Right atrium auricular region (tissue), 2 donors: ENCODE measurements at regions not wholly inside any gene's neighbourhood (a gene's known extent, or its start where the extent isn't known, plus 50 kb on each side); places are given as distances from the start of the nearest gene placed in this dataset.

Experiments used
- DNase-seq: peaks from one replicate; pipeline ENCODE4 v3.0.0-alpha.2; 2019; ENCODE audit warnings: low spot score
- H3K27ac ChIP-seq, 2 donors: fragments of 200-600 bp; sonication (generic); 1 replicate in 1 of 2; 2 replicates in 1 of 2; pipeline ENCODE4 v1.5.1; 2016 to 2019
- H3K27me3 ChIP-seq, 2 donors: fragments of 200-600 bp; sonication (generic); one replicate each; pipeline versions ENCODE4 v1.5.1 to v1.6.0; 2017 to 2019
- H3K36me3 ChIP-seq: fragments of 200-600 bp; sonication (generic); one replicate; pipeline ENCODE4 v1.5.1; 2016
- H3K4me1 ChIP-seq, 2 donors: fragments of 200-600 bp; sonication (generic); one replicate each; pipeline versions ENCODE4 v1.5.1 to v1.6.0; 2017 to 2019
- H3K4me3 ChIP-seq, 2 donors: fragments of 200-600 bp; sonication (generic); 1 replicate in 1 of 2; 2 replicates in 1 of 2; pipeline ENCODE4 v1.5.1; 2017 to 2019; ENCODE audit warnings: mild to moderate bottlenecking in 1 of 2, moderate library complexity in 1 of 2
- H3K9me3 ChIP-seq, 2 donors: fragments of 200-600 bp; sonication (generic); one replicate each; pipeline ENCODE4 v1.5.1; 2019
- CTCF ChIP-seq, 2 donors: fragments of 200-600 bp; sonication (generic); IDR thresholded peaks; one replicate each; pipeline ENCODE4 v1.5.1; 2019; ENCODE audit warnings: antibody characterized with exemption in 2 of 2

- Histone ChIP-seq H3K27me3 (no peaks in the 10 kb centered on the region), H3K36me3 (no peaks in the 10 kb centered on the region), H3K4me1 (no peaks in the 10 kb centered on the region), H3K27ac (no peak overlapping the region), H3K4me3 (no peak overlapping the region), H3K9me3 (no peaks in the 10 kb centered on the region)
- TF ChIP-seq CTCF (IDR thresholded peaks at IDR 0.05): no peak
- no peak for DNase-seq
Measured at GRCh38 chr9:11743356-11743755, 949.8 kb upstream of the TYRP1 start.

GRCh38 chr9:11749396-11749795 is 943.8 kb upstream of the TYRP1 start:
- Histone ChIP-seq H3K27ac (no peak overlapping the region), H3K27me3 (no peaks in the 10 kb centered on the region), H3K9me3 (no peaks in the 10 kb centered on the region), H3K4me3 (no peak overlapping the region), H3K4me1 (no peaks in the 10 kb centered on the region), H3K36me3 (no peaks in the 10 kb centered on the region)
- DNase-seq: no peak
- TF ChIP-seq CTCF (IDR thresholded peaks at IDR 0.05): no peak

- H3K27ac ChIP-seq: no peak overlapping the region
- H3K4me1 ChIP-seq: no peaks in the 10 kb centered on the region
- no peak for TF ChIP-seq CTCF (IDR thresholded peaks at IDR 0.05)
- H3K36me3 ChIP-seq: no peaks in the 10 kb centered on the region
- no peak overlapping the region for H3K4me3 ChIP-seq
- H3K9me3 ChIP-seq: no peaks in the 10 kb centered on the region
- H3K27me3 ChIP-seq: no peaks in the 10 kb centered on the region
- no peak for DNase-seq
Measured at GRCh38 chr9:11755951-11756350, 937.2 kb upstream of the TYRP1 start.

GRCh38 chr9:11757408-11757807 is 935.8 kb upstream of the TYRP1 start:
- TF ChIP-seq CTCF (IDR thresholded peaks at IDR 0.05): no peak
- Histone ChIP-seq H3K27ac (peak overlapping the region in 1 of 2 donors; percentile 29), H3K9me3 (no peaks in the 10 kb centered on the region), H3K36me3 (no peaks in the 10 kb centered on the region), H3K4me1 (no peaks in the 10 kb centered on the region), H3K27me3 (no peaks in the 10 kb centered on the region), H3K4me3 (no peak overlapping the region)
- DNase-seq: no peak

GRCh38 chr9:11758016-11758415 is 935.2 kb upstream of the TYRP1 start:
- Histone ChIP-seq H3K4me3 (no peak overlapping the region), H3K4me1 (no peaks in the 10 kb centered on the region), H3K9me3 (no peaks in the 10 kb centered on the region), H3K27ac (peak overlapping the region in 1 of 2 donors; percentile 29), H3K36me3 (no peaks in the 10 kb centered on the region), H3K27me3 (no peaks in the 10 kb centered on the region)
- DNase-seq: no peak
- TF ChIP-seq CTCF (IDR thresholded peaks at IDR 0.05): no peak

- Histone ChIP-seq H3K27me3 (no peaks in the 10 kb centered on the region), H3K9me3 (no peaks in the 10 kb centered on the region), H3K27ac (no peak overlapping the region), H3K4me1 (no peaks in the 10 kb centered on the region), H3K4me3 (no peak overlapping the region), H3K36me3 (no peaks in the 10 kb centered on the region)
- DNase-seq: no peak
- no peak for TF ChIP-seq CTCF (IDR thresholded peaks at IDR 0.05)
Measured at GRCh38 chr9:11779971-11780370, 913.2 kb upstream of the TYRP1 start.
